ENCODE measurements at regions not wholly inside any gene's neighbourhood (a gene's known extent, or its start where the extent isn't known, plus 50 kb on each side); places are given as distances from the start of the nearest gene placed in this dataset.

GRCh38 chr13:34164582-34164981 is 346.6 kb downstream of the RFC3 start:
- H3K9me3 ChIP-seq (replicated peaks in 1 of 2; ENCODE audit: control insufficient read depth in 1 of 2, insufficient read depth in 1 of 2, low read length in 2 of 2): no peaks in the 10 kb centered on the region
- H3K4me2 ChIP-seq (replicated peaks; ENCODE audit: extremely low read depth, low read length, poor library complexity, severe bottlenecking): no peak overlapping the region
- WGBS (ENCODE audit: insufficient coverage): 93% methylated on average over 3 of the region's 6 CpGs
- H3K27me3 ChIP-seq (ENCODE audit: control insufficient read depth in 2 of 2, insufficient read depth in 2 of 2, low read length in 2 of 2): no peaks in the 10 kb centered on the region
- Mint-ChIP-seq H3K36me3 (no peaks in the 10 kb centered on the region), H3K27ac (no peak overlapping the region), H3K4me1 (no peaks in the 10 kb centered on the region), H3K27me3 (ENCODE audit: low read depth in 3 of 3) (no peaks in the 10 kb centered on the region), H3K4me3 (no peak overlapping the region), H3K9me3 (peaks cover 0 to 8% (median 0%) of the 10 kb centered on the region in 7 donors)
- H3K79me2 ChIP-seq (ENCODE audit: insufficient read depth, low read length): no peaks in the 10 kb centered on the region
- H3K4me3 ChIP-seq (replicated peaks in 1 of 3; ENCODE audit: low read depth in 2 of 3, low read length in 3 of 3): no peak overlapping the region
- H3K4me1 ChIP-seq (ENCODE audit: control insufficient read depth in 1 of 2, insufficient read depth in 2 of 2, low read length in 2 of 2): no peaks in the 10 kb centered on the region
- no peak overlapping the region for H2AFZ ChIP-seq (ENCODE audit: insufficient read depth, low read depth, low read length, poor library complexity, severe bottlenecking)
- no peak for TF ChIP-seq CTCF (IDR thresholded peaks at IDR 0.05)
- no peaks in the 10 kb centered on the region for H4K20me1 ChIP-seq (ENCODE audit: insufficient read depth, low read length)
- H3K36me3 ChIP-seq (replicated peaks in 1 of 2; ENCODE audit: control insufficient read depth in 1 of 2, insufficient read depth in 2 of 2, low read length in 2 of 2): no peaks in the 10 kb centered on the region
- DNase-seq: no peak
- H3K27ac ChIP-seq (ENCODE audit: low read depth in 1 of 2, low read length in 2 of 2): no peak overlapping the region
- H3K9ac ChIP-seq (ENCODE audit: insufficient read depth, low read length, poor library complexity, severe bottlenecking): no peak overlapping the region
- intact Hi-C loops (cut with micrococcal nuclease): no loop called here

GRCh38 chr13:34165158-34165557 is 347.2 kb downstream of the RFC3 start:
- Mint-ChIP-seq H3K27ac (no peak overlapping the region), H3K36me3 (no peaks in the 10 kb centered on the region)
- WGBS (ENCODE audit: insufficient coverage): 96% methylated on average over 5 of the region's 7 CpGs

More at GRCh38 chr13:34165158-34165557, 347.2 kb downstream of the RFC3 start:
- H3K4me3 Mint-ChIP-seq: no peak overlapping the region
- H3K9me3 Mint-ChIP-seq: peaks cover 0 to 5% (median 0%) of the 10 kb centered on the region in 7 donors
- no peak overlapping the region for H3K4me2 ChIP-seq (replicated peaks; ENCODE audit: extremely low read depth, low read length, poor library complexity, severe bottlenecking)
- H3K4me3 ChIP-seq (replicated peaks in 1 of 3; ENCODE audit: low read depth in 2 of 3, low read length in 3 of 3): no peak overlapping the region
- no peaks in the 10 kb centered on the region for H3K4me1 ChIP-seq (ENCODE audit: control insufficient read depth in 1 of 2, insufficient read depth in 2 of 2, low read length in 2 of 2)
- no peaks in the 10 kb centered on the region for H3K36me3 ChIP-seq (replicated peaks in 1 of 2; ENCODE audit: control insufficient read depth in 1 of 2, insufficient read depth in 2 of 2, low read length in 2 of 2)
- intact Hi-C loops (cut with micrococcal nuclease): no loop called here
- H3K79me2 ChIP-seq (ENCODE audit: insufficient read depth, low read length): no peaks in the 10 kb centered on the region
- H3K9ac ChIP-seq (ENCODE audit: insufficient read depth, low read length, poor library complexity, severe bottlenecking): no peak overlapping the region
- no peak overlapping the region for H3K27ac ChIP-seq (ENCODE audit: low read depth in 1 of 2, low read length in 2 of 2)
- no peaks in the 10 kb centered on the region for H4K20me1 ChIP-seq (ENCODE audit: insufficient read depth, low read length)
- no peaks in the 10 kb centered on the region for H3K27me3 ChIP-seq (ENCODE audit: control insufficient read depth in 2 of 2, insufficient read depth in 2 of 2, low read length in 2 of 2)
- TF ChIP-seq CTCF (IDR thresholded peaks at IDR 0.05): no peak
- no peak overlapping the region for H2AFZ ChIP-seq (ENCODE audit: insufficient read depth, low read depth, low read length, poor library complexity, severe bottlenecking)
- no peaks in the 10 kb centered on the region for H3K27me3 Mint-ChIP-seq (ENCODE audit: low read depth in 3 of 3)
- DNase-seq: no peak
- H3K9me3 ChIP-seq (replicated peaks in 1 of 2; ENCODE audit: control insufficient read depth in 1 of 2, insufficient read depth in 1 of 2, low read length in 2 of 2): no peaks in the 10 kb centered on the region
- no peaks in the 10 kb centered on the region for H3K4me1 Mint-ChIP-seq
